OCI-LY7 (cell line): ENCODE measurements at regions not wholly inside any gene's neighbourhood (a gene's known extent, or its start where the extent isn't known, plus 50 kb on each side); places are given as distances from the start of the nearest gene placed in this dataset.
"Not testable (repeated sequence)": the region's sequence is repeated elsewhere in the genome, so short reads cannot be mapped to it uniquely, and the experiment has no call there.

ENCODE experiments used
- BruUV-seq: library from RNA; stranded (reverse); fragments of 400-500 nt; replicated peaks from 2 replicates; lab custom pipeline; 2021; lab: Mats Ljungman, UMichigan
- CTCF ChIA-PET: fragments of 300-600 bp; sonication (Branson Sonifier 250); formaldehyde crosslinking; loops from one replicate; lab custom pipeline; 2022; ENCODE audit warnings: antibody characterized with exemption; ENCODE audit not compliant: unreplicated experiment; lab: Charles Lee
- POLR2A ChIA-PET: fragments of 300-600 bp; sonication (Branson Sonifier 250); formaldehyde crosslinking; loops from one replicate; lab custom pipeline; 2022; ENCODE audit warnings: antibody characterized with exemption; lab: Charles Lee
- DNase-seq: peaks from one replicate; pipeline ENCODE4 v3.0.0-alpha.2; 2015; ENCODE audit warnings: low spot score
- H2AFZ ChIP-seq: fragments of 200-600 bp; sonication (generic), shearing (Covaris generic); 2 replicates; pipeline ENCODE4 v1.6.1; 2014; ENCODE audit warnings: mild to moderate bottlenecking, antibody characterized with exemption, low read length, moderate library complexity
- H3K27ac ChIP-seq: fragments of 200-600 bp; sonication (generic); 2 replicates; pipeline ENCODE4 v1.5.1; 2014; ENCODE audit warnings: mixed run types, low read depth, mild to moderate bottlenecking, moderate library complexity, low read length, inconsistent platforms; ENCODE audit not compliant: poor library complexity, severe bottlenecking
- H3K36me3 ChIP-seq: fragments of 200-600 bp; sonication (generic); 2 replicates; pipeline ENCODE4 v1.6.1; 2014; ENCODE audit warnings: mild to moderate bottlenecking, antibody characterized with exemption, low read length, moderate library complexity, mixed read lengths; ENCODE audit not compliant: insufficient read depth
- H3K4me1 ChIP-seq: fragments of 200-600 bp; sonication (generic); 2 replicates; pipeline ENCODE4 v1.5.1; 2014; ENCODE audit warnings: mild to moderate bottlenecking, low read length; ENCODE audit not compliant: insufficient read depth, poor library complexity, severe bottlenecking
- H3K4me2 ChIP-seq: fragments of 200-600 bp; sonication (generic); 2 replicates; pipeline ENCODE4 v1.6.1; 2014; ENCODE audit warnings: mild to moderate bottlenecking, low read length
- H3K4me3 ChIP-seq: fragments of 200-600 bp; sonication (generic); 2 replicates; pipeline ENCODE4 v1.5.1; 2014; ENCODE audit warnings: mild to moderate bottlenecking, low read depth, low read length; ENCODE audit not compliant: poor library complexity, severe bottlenecking
- H3K79me2 ChIP-seq: fragments of 200-600 bp; sonication (generic); 2 replicates; pipeline ENCODE4 v1.6.1; 2016; ENCODE audit warnings: low read depth, mild to moderate bottlenecking, low read length, moderate library complexity, mixed read lengths; ENCODE audit not compliant: insufficient read depth
- H3K9me2 ChIP-seq: fragments of 200-600 bp; sonication (generic); 2 replicates; pipeline ENCODE4 v1.6.1; 2016; ENCODE audit warnings: mild to moderate bottlenecking, low read length, mixed read lengths; ENCODE audit not compliant: insufficient read depth
- H3K9me3 ChIP-seq: fragments of 200-600 bp; sonication (generic); 2 replicates; pipeline ENCODE4 v1.6.1; 2014; ENCODE audit warnings: mild to moderate bottlenecking, mixed run types, low read length, mixed read lengths
- H4K20me1 ChIP-seq: fragments of 200-600 bp; sonication (generic); 2 replicates; pipeline ENCODE4 v1.6.1; 2014; ENCODE audit warnings: mild to moderate bottlenecking, antibody characterized with exemption, low read length, moderate library complexity, mixed read lengths; ENCODE audit not compliant: insufficient read depth
- CTCF ChIP-seq: fragments of 200-600 bp; sonication (generic); conservative IDR thresholded peaks from 2 replicates; pipeline ENCODE4 v1.5.1; 2014; ENCODE audit warnings: mild to moderate bottlenecking, antibody characterized with exemption, low read length, moderate library complexity, mixed read lengths
- EZH2phosphoT487 ChIP-seq: fragments of 200-600 bp; sonication (generic); IDR thresholded peaks from 2 replicates; pipeline ENCODE4 v1.6.1; 2018; ENCODE audit warnings: low read depth, borderline replicate concordance, mild to moderate bottlenecking, mixed run types, antibody characterized with exemption, low read length, moderate library complexity, mixed read lengths
- intact Hi-C: fragments of 100-400 bp; cut with micrococcal nuclease; formaldehyde crosslinking; loops from one replicate; pipeline ENCODE4 v1.10.0; 2022; ENCODE audit not compliant: unreplicated experiment

GRCh38 chr4:189653983-189654382 is 286.7 kb upstream of the FRG1 start:
- intact Hi-C loops = not testable (repeated sequence)

GRCh38 chr4:189654396-189654795 is 286.3 kb upstream of the FRG1 start:
- intact Hi-C loops, H3K36me3 ChIP-seq, H3K4me2 ChIP-seq, H3K9me3 ChIP-seq, BruUV-seq, H3K4me3 ChIP-seq, H3K27ac ChIP-seq, H3K9me2 ChIP-seq, H4K20me1 ChIP-seq, H3K4me1 ChIP-seq, CTCF ChIA-PET, H3K79me2 ChIP-seq, H2AFZ ChIP-seq, DNase-seq, POLR2A ChIA-PET: not testable (repeated sequence)

More at GRCh38 chr4:189653983-189654382, 286.7 kb upstream of the FRG1 start:
- H3K9me3 ChIP-seq, H3K9me2 ChIP-seq, H4K20me1 ChIP-seq, H2AFZ ChIP-seq, CTCF ChIA-PET, H3K27ac ChIP-seq, H3K4me3 ChIP-seq, DNase-seq, H3K79me2 ChIP-seq, H3K4me2 ChIP-seq, BruUV-seq, POLR2A ChIA-PET, H3K4me1 ChIP-seq, H3K36me3 ChIP-seq: not testable (repeated sequence)

GRCh38 chr4:189655817-189656216 is 284.9 kb upstream of the FRG1 start:
- H3K27ac ChIP-seq, DNase-seq, H3K36me3 ChIP-seq, intact Hi-C loops, H3K9me2 ChIP-seq, POLR2A ChIA-PET, BruUV-seq, H3K4me2 ChIP-seq, H3K9me3 ChIP-seq, CTCF ChIA-PET, H4K20me1 ChIP-seq, H3K79me2 ChIP-seq, H3K4me1 ChIP-seq, H2AFZ ChIP-seq, H3K4me3 ChIP-seq: not testable (repeated sequence)

- no peak overlapping the region for H3K4me3 ChIP-seq
- no peaks in the 10 kb centered on the region for H4K20me1 ChIP-seq
- H3K9me3 ChIP-seq = no peaks in the 10 kb centered on the region
- CTCF ChIA-PET = no interaction called here
- intact Hi-C loops = no loop called here
- TF ChIP-seq CTCF (no peak), EZH2phosphoT487 (no peak)
- H3K4me2 ChIP-seq = no peak overlapping the region
- H3K4me1 ChIP-seq = no peaks in the 10 kb centered on the region
- no peaks in the 10 kb centered on the region for H3K36me3 ChIP-seq
- POLR2A ChIA-PET = no interaction called here
- no peaks in the 10 kb centered on the region for H3K79me2 ChIP-seq
- no peak overlapping the region for H2AFZ ChIP-seq
- no peak overlapping the region for H3K27ac ChIP-seq
- DNase-seq = no peak
- BruUV-seq = no TSS peak
- no peaks in the 10 kb centered on the region for H3K9me2 ChIP-seq
Observed at GRCh38 chr4:189656641-189657040, 284.0 kb upstream of the FRG1 start.

- H3K9me2 ChIP-seq, H2AFZ ChIP-seq, H3K36me3 ChIP-seq, H3K79me2 ChIP-seq, CTCF ChIA-PET, DNase-seq, BruUV-seq, H3K9me3 ChIP-seq, H3K4me2 ChIP-seq, POLR2A ChIA-PET, intact Hi-C loops, H3K4me3 ChIP-seq, H3K27ac ChIP-seq, H4K20me1 ChIP-seq, H3K4me1 ChIP-seq: not testable (repeated sequence)
Observed at GRCh38 chr4:189658259-189658658, 282.4 kb upstream of the FRG1 start.

- BruUV-seq, intact Hi-C loops, H3K27ac ChIP-seq, POLR2A ChIA-PET, H4K20me1 ChIP-seq, DNase-seq, H3K9me2 ChIP-seq, H2AFZ ChIP-seq, H3K36me3 ChIP-seq, H3K79me2 ChIP-seq, H3K4me1 ChIP-seq, H3K9me3 ChIP-seq, H3K4me2 ChIP-seq, CTCF ChIA-PET, H3K4me3 ChIP-seq: not testable (repeated sequence)
Observed at GRCh38 chr4:189658831-189659230, 281.8 kb upstream of the FRG1 start.
